GM03348 (cell line): ENCODE measurements at regions not wholly inside any gene's neighbourhood (a gene's known extent, or its start where the extent isn't known, plus 50 kb on each side); places are given as distances from the start of the nearest gene placed in this dataset.

Source experiments
- DNase-seq: peaks from one replicate; pipeline ENCODE4 v3.0.0; 2012; ENCODE audit warnings: low spot score

DNA sequence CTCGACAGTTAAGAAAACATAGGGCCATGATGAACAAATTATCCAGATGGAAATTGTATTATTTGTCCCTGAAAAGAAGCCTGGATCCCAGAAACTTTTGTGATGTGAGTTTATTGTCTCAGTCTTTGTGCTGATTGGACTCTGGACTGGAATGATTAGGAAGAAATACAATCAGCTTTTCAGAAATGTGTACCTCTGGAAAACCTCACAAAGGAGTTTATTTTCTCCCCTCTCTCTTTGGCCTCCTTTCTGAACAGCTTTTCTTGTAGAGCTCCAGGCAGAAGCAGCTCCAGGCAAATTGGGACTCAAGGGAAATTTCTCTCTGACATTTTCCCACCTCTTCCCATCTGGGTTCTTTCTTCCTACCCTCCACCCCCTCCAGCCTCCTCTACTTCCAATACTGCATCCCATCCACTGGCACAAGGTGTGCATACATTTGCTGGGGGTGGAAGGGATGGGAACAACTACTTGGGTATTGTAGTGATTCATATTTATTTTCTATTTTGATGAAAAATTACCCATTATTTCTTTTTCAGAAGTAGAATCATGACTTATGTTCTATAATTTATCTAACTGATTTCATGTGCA, 119.7 kb downstream of the CD47 start:
- DNase-seq: no peak

DNA sequence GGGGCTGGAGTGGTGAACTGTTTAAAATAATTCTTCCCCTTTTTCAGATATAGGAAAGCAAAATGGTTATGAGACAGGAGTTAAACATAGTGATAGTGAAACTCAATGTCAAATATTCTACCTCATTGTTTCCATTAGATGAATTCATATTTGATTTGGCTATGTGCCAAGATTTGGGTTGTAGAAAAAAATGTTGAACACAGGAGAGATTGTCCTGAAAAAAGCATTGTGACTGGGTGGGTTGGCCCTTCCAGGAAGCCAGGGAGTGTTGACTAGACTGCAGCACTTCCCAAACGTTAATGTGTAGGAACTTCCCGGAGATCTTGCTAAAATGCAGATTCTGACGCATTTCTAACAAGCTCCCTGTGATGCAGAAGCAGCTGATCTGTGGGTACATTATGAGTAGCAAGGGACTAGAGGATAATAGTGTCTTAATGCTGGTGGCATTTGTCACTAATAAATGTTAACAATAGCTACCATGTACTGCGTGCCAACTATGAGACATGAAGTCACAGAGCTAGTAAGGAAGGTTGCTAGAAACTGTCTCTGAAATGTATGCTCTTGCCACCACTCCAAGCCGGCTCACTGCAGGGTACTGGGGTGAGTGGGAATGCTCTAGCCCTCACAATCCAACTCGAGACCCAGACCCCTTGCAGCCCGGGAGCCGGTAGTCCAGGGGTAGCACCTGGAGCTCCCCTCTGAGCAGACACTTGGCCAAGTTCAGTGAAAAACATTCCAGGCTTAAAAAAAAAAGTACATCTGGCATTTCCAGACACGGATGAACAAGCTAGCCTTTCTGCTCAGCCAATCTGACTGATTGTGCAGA, 120.6 kb downstream of the CD47 start:
- DNase-seq: no peak

DNA sequence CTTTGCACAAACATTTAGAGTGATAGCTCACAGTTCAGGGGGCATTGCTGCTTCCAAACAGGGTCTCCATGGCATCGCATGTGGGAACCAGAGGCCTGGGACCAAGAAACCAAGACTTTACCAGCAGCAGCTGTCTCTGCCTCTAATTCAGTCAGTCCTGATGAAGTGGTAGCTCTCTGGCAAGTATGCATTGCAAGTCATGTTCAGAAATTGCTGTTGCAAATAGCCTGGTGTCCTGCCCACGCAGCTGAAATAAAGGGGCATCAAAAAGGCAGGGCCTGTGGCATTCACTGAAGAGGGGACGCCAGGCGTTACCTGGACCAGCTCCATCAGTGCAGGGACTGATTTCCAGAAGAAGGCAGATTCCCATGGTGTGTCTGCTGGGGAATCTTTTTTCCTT, 121.3 kb downstream of the CD47 start:
- no peak for DNase-seq

DNA sequence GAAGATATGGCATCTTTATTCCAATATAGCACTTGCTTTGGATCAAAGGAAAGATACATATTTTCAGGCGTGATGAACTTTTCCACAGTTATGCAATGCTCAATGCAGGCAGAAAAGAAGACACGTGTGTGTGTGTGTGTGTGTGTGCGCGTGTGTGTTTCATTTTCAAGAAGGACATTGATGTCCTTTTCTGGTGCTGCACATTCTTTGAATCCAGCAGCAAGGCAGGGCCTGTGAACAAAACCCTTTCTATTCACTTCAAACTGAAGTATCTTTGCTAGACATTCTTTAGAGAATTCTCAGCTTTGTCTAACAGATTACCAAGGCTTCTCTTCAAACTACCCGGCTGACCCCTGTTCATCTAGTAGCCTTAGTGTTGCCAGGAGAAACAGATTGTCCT, 124.6 kb downstream of the CD47 start:
- DNase-seq: no peak

DNA sequence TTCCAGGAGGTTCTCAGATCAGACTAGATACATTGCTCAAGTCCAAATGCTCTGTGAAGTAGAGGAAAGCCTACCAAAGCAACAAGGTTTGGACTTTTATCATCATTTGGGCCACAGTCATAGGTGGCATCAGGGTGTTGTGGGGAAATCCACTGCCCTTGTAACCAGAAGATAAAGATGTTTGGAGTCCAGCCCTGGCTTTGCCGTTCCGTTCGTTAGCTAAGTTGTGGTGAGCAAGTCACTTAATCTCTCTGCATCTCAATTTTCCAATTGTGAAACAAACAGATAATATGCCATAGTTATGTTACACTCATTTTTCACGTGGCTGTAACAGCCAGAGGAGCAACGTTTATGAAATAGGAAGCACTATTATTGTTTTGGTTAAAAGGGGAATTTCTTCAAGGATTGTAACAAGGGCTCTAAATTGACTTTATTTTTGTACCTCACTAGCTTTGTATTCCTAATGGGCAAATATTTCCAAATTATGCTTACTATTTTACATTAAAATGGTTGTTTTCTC, 125.6 kb downstream of the CD47 start:
- DNase-seq: no peak

DNA sequence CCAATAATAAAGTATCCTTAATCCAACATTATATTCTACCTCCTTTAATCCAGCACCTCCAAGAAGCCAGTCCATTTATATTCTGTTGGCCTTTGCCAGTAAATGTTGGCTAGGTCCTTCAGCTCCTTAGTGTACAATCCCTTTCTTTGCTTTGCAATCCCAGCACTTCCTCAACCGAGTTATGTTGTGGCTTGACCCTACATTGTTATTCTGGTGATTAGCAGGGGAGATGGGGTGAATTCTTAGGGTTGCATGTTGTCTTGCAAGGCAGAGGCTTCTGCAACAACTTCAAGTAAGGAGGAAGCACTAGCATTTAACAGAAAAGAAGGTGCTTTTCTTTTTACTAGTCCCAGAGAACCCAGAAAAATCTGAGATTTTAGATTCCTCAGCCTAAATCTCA, 127.2 kb downstream of the CD47 start:
- no peak for DNase-seq

DNA sequence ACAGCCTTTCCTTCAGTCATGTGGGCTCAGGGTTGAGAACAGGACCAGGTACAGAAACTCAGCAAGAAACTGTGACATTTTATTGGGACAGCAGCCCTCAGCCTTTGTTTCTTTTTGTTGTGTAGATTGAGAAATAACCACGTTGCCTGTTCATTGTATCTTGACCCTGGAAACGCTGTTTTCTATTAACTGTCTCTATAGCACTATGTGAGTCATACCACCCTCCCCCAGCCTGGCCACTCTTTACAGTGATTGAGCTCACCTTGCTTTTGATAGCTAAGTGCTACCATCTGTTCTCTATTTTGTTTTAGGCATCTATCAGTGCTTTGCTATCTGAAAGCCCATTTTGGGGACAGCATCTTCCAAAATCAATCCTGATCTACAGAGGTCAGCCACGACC, 127.9 kb downstream of the CD47 start:
- DNase-seq: no peak

DNA sequence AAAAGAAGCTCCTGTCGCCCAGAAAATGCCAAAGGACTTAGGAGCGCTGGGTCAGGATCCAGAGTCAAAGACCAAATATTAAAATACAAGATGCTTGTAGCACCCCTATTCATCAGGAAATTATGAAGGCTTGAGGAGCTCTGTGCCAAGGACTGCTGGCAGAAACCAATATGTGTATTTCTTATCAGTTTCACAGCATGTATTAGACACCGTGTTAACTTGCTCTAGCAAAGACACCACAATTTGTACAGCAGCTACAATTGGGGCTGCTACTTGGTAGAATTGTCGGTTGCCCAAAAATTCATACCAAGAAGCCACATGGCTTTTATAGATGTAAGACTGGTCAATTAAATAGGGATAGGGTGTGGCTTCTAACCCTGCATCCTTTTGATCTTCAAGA, 128.8 kb downstream of the CD47 start:
- DNase-seq: no peak

DNA sequence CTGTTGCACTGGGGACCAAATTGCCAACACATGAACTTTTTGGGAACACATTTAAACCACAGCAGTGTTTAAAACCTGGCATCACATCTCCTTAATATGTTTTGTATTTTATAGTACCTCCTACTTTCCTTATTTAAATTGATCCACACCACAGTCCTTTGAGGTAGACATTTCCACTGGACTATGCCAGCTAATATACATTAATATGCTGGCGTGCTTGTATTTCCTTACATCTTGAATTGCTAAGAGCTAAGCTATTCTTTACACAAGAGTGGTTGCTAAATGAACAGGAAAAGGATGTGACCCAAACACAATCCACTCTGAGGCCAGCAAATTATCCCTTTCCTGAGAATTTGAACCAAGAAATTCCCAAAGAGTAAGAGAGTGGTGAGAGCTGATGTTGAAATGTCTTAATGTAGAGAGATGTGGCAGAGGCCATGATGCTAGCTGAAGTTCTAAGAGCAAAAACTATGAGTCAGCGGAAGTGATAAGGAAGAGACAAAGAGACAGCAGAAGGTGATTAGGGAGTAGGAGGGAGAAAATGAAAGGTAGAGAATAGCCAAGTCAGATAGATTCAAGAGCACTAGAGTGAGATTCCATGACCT, 131.2 kb downstream of the CD47 start:
- DNase-seq: no peak

DNA sequence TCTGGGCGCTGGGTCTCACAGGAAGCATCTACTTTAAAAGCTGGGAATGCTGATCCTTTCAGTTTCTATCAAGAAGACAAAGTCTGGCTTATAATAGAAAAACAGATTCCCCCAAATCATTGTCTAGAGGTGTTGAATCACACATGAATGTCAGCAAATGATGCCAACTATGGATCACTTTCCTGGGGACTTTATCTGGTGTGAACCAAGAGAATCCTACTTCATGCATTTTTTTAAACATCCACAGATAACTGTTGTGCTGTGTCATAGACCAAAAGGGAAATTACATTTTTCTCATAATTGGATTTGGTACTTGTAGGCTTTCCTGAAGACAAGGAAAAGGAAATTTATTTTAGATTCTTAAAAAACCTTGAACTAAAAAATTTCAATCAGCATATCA, 132.7 kb downstream of the CD47 start:
- peak; percentile 31 for DNase-seq

DNA sequence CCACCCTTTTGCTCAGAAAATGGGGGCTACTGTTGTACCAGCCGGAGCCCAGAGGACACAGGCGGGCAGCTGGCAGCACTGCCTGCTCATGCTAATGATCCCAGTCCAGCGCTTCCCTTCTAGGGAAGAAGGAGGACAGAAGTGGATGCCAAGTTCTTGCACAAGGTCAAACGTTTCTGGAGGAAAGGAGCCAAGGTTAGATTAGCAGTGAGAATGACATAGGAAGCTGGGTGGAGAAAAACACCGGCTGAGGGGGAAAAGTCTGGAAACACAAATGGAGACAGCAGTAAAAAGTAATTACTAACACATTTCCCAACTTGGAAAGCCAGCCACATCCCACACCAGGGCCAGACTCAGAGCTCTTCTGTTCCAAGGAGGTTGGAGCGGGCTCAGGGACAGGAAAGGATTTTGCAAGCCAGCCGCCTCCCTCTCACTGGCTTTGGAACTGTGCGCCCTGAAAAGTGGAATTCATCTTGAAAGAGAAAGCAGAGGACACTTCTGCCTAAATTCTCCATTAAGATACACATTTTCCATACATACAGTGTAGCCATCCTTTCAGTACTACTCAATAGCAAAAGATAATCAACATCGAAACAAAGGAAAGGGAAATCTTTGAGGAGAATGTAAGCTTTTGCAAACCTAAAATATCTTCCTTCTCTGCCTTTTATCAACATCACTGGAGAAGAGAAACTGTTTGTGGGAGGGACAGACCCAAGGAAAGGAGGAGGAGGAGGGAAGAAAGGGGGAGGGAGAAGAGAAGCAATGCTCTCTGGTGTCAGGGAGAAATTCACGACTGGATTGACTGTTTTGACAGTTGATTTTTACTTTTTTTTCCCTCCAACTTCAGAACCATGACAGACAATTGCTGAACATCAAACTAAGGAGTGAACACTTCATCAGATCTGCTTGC, 133.6 kb downstream of the CD47 start:
- DNase-seq: peak; percentile 90

DNA sequence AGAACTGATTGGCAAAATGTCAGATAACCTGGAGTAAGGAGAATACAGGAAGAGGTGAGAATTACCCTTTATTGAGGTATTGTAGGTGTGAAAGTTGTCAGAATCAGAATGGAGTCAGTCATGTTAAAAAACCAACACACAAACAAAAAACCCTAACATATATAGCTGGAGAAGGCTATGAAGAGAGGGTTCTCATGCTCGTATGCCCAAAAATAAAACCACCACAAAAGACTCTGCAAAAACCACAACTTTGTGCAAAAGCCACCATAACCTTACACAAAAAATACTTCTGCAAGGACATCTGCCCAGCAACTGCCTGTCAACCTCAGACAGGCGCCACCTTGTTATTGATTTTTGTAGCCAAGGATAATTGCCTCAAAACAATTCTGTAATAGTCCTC, 136.0 kb downstream of the CD47 start:
- no peak for DNase-seq

DNA sequence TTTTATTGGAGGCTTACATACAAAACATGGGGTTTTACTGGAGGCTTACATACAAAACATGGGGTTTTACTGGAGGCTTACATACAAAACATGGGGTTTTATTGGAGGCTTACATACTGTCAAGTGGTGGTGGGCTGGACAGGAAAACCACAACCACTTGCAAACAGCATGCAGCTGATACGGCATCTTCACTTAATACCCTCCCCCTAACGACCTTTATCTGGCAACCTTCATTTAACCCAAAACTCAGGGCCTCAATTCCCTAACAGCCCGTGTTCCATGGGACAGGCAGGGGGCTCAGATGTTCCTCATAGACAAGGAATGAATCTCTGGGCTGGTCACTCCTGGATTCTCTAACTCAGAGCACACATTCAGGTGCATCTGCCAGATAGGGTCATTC, 137.1 kb downstream of the CD47 start:
- DNase-seq: no peak

DNA sequence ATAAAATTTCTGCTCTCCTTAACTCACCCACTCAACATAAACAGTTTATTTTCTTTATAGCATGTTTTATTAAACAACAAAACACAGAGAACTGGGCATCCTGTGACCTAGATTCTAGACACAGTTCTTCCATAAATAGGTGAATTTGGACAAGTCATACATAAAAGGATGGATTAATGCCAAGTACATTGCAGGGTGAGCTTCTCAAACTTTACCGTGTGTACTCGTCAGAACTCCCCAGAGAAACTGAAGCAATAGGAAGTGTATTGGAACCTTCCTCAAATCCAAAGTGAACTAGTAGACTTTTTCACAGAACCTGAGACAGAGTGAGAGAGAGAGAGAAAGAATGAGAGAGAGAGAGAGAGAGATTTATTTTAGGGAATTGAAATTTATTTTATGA, 139.7 kb downstream of the CD47 start:
- no peak for DNase-seq

DNA sequence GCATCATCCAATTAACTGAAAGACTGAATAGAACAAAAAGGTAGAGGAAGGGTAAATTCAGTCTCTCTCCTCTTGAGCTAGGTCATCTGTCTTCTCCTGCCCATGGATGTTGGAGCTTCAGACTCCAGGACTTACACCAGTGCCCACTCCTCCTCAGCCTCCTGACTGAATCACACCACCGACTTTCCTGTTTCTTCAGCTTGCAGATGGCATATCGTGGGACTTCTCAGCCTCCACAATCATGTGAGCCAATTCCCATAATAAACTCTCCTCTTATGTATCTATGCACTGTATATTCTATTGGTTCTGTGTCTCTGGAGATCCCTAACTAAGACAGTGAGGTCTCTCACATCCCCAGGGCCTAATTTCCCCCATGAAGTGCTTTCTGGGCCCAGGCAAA, 140.4 kb downstream of the CD47 start:
- DNase-seq: no peak

DNA sequence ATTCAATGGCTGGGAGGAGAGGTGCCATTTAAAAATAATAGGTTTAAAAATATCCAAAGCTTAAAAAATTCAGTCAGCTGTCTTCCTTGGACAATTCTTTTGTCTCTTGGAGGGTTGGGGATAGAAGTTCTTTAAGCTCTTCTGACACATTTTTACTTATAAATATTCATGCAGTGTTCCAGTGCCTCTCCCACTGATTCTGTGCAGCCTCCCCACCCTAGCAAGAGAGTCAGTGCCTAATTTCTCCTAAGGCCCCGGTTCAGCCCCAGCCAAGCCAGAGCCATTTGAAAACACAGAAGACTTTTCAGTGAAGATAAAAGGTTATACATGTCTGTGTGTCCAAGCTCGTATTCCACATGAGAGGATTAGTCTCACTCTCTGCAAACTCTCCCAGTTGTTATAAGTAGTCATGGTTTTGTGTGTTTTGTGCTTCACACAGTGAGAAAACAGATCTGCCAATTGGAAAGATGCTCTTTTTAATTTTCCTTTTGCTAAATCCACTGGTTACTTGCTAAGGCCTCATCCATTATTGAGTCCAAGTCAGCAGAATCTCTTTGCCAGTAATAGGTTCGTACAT, 141.3 kb downstream of the CD47 start:
- no peak for DNase-seq

DNA sequence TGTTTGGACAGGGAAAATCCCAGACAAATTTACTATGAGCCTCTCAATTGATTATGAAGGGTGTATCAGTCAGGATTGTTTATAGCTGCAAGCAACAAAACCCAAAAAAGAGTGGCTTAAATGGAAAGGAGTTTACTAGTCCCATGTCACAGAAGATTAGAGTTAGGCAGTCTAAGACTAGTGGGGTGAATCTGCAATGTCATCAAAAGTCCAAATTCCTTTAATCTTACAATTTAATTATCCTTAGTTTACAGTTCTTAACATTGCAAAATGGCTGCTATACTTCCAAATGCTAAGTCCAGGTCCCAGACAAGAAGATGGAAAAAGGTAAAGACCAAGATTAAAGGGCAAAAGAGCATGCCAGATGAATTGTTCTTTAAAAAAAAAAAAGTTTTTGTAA, 143.6 kb downstream of the CD47 start:
- DNase-seq: no peak

DNA sequence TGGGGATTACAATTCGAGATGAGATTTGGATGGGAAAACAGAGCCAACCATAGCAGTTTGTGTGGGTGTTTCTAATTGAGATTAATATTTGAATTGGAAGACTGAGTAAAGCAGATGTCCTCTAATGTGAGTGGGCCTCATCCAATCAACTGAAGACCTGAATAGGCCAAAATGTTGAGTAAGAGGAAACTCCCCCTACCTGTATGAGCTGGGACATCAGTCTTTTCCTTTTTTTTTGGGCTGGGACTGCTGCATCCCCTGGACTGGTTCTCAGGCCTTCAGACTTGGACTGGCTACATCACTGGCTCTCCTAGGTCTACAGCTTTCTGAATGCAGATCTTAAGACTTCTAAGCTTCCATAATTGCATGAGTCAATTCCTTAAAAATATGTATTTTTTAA, 144.1 kb downstream of the CD47 start:
- no peak for DNase-seq

DNA sequence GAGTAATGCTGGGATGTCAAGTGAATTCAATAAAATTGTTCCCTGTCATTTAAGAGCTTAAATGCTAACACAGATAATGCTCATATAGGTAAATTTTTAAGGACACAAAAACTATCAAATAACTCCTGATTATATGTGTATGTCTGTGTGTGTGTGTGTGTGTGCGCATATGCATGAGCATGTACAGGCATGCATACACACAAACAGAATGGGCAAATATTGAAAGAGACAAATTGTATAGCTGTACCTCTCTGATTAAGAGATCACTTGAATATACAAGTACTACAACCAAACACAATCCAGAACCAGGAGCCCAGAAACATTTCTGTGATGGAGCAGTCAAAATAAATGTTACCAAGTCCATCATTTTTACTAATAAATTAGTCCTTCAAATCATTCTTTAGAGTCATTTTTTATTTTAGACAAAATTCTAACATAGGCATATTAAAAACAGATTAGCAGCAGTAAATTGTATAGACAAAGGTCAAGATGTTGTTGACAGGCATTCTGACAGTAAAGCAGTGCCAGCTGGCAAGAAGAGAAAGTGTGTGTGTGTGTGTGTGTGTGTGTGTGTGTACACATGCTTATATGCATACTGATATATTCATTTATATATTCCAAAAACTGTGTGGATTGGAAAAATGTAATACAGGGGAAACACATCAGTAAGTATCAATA, 145.3 kb downstream of the CD47 start:
- DNase-seq: no peak

DNA sequence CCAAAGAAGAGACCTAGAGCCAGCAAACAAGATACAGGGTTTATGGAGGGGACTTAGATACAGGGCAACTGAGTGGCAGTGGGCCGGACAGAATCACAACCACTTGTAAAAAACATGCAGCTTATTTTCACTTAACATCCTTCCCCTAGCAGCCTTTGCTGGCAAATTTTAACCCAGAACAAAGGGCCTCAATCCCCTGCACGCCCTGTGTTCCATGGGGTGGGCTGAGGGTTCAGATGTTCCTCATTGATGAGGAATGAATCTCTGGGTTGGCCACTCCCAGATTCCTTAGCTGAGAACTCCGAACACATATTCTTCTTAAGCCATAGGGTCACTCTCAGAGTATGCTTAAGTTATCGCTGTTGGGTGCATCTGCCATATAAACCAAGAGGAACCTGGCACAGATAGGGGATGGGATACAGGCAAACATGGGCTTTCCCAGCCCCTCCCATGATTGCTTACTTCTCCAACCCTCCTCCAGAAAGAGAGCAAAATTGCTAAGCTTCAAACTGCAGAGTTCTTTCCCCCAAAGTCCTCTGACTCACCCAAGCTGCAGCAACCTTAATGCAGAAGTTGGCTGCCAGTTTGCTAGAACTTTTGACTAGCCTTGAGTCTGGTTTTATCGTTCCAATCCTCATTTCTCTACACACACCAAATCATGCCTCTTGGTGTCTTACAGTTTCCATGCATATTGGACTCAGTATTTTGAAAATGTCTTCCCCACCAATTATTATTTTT, 146.9 kb downstream of the CD47 start:
- peak; percentile 38 for DNase-seq
